GM21737 (cell line): ENCODE measurements at regions not wholly inside any gene's neighbourhood (a gene's known extent, or its start where the extent isn't known, plus 50 kb on each side); places are given as distances from the start of the nearest gene placed in this dataset.
"Not testable (repeated sequence)": the region's sequence is repeated elsewhere in the genome, so short reads cannot be mapped to it uniquely, and the experiment has no call there.

ENCODE experiments used
- ATAC-seq: cut with Tn5 transposase; IDR thresholded peaks from one replicate; pipeline ENCODE4 v1.9.1; 2021; ENCODE audit warnings: mild to moderate bottlenecking, moderate library complexity; ENCODE audit not compliant: unreplicated experiment

DNA sequence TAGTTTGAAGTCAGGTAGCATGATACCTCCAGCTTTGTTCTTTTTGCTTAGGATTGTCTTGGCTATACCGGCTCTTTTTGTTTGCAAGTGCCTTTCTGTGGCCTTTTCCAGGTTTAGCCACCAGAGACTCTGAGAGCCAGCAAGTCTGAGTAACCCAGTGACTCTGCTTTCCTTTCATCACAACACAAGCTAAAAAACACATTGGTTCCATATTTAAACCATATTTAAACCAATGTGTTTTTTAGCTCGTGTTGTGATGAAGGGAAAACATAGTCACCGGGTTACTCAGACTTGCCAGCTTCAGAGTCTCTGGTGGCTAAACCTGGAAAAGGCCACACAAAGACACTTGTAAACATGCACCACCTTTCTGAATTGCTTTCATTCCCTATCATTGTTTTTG lies 493.3 kb downstream of the NTRK2 start:
- ATAC-seq, result no peak

DNA sequence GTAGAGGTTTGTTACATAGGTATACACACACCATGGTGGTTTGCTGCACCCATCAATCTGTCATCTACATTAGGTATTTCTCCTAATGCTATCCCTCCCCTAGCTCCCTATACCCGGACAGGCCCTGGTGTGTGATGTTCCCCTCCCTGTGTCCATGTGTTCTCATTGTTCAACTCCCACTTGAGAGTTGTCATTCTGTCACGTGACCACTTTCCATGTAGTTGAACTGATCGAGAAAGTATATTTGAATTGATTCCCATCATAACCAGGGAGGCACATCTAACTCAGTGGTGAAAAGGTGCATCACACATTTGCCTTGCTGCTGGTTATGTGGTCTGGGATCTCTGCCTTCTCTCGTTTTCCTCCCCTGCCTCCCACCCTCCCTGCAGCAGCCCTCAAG lies 491.4 kb downstream of the NTRK2 start:
- not testable (repeated sequence) for ATAC-seq

DNA sequence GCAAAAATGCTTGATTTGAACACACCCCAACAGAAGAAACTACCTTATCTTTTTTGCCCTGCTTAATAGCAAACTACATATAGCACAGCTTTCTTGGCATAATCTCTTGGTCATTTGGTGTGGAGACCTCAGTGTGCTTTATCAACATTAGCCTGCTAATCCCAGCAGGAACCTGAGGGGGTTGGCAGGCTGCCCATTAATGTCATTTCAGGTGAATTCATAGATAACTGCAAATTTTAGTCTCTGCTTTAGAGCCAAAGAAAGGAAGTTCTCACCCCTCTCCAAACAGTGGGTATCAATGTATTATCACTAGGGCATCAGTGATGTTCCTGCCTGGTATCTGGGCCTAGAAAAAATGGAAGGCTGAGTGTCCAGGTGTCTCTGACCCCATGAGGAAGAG lies 489.0 kb downstream of the NTRK2 start:
- ATAC-seq, result no peak

DNA sequence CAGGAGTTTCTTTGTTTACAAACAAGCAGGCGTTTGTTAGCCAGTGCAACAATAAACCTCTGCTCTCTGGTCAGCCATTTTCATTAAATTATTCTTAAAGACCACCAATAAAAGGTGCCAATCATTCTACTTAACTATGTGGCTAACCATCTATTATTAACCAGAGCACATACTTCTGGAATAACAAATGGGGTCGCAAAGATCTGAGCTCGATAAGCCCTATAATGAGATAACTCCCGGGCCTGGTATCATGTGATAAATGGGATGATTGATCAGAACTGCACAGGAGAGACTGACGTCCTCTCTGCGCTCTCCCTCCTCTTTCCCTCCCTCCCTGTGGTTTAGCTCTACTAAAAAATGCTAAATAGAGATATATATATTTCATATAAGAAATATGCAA lies 488.2 kb downstream of the NTRK2 start:
- ATAC-seq, result no peak

DNA sequence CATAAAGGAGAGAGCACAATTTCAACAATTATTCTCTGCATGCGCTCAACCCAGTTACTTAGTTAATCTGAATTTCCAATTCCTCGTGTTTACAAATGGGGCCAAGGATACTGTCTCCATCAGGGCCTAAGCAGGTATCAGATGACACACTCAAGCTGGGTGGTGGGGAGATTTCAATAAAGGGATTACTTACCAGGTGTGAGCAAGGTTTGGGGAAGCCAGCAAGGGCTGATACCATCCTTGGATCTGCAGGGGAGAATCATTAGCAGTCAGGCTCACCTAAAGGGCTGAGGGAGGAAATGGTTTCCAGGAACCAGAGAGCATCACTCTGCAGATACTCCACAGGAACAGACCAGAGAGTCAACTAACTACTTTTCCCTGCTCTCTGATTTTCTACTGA lies 487.1 kb downstream of the NTRK2 start:
- ATAC-seq, result no peak

DNA sequence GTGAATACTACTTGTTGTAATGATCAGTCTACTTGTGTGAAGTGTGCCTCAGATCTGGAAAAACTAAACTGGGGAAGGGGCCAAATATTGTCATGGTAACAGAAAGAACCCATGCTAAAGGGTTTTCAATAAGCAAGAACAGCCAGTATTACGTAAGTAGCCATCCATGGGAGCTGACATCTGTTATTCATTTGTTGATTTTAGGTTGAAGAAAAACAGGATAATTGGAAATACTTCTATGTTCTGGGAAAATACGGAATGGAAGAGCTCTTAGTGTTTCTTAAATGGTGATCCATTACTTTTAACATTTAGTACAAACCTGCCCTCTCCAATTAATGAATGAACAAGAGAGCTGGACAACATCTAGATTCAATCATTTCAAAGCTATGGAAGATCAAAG lies 485.8 kb downstream of the NTRK2 start:
- ATAC-seq, result no peak

DNA sequence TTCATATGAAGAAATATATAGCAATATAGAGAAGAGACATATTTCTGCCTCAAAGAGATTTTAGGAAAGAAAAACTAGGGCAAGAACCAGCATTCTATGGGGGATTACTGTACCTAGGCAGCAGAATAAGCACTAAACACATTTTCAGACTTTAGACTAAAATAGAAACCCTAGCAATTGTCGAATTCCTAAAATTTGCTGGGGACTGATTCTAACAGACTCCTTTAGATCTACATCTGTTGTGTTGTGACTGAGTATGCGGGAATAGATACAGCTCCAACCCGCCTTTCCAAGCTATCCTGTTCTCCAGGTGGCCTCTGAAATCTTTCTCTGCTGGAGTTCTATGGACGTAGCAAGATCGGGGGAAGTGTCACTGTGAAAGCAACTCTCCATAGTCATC lies 482.2 kb downstream of the NTRK2 start:
- ATAC-seq, result no peak

DNA sequence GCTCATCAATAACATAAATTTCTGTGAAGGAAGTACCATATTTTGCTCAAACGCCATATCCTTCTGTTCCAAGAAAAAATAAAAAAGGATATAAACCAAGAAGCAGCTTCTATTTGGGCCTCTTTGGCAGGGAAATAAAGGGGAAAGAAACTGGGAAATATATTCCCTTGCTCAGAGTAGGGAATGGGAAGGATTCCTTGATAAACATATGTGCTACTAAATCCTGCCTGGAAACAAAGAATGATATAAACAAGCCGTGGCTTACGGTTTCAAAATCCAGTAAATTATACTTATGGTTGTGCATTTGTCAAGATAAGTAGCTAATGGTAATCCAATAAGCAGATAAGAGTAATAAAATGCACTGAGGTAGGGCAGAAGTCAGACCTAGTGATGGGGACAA lies 481.6 kb downstream of the NTRK2 start:
- no peak for ATAC-seq

DNA sequence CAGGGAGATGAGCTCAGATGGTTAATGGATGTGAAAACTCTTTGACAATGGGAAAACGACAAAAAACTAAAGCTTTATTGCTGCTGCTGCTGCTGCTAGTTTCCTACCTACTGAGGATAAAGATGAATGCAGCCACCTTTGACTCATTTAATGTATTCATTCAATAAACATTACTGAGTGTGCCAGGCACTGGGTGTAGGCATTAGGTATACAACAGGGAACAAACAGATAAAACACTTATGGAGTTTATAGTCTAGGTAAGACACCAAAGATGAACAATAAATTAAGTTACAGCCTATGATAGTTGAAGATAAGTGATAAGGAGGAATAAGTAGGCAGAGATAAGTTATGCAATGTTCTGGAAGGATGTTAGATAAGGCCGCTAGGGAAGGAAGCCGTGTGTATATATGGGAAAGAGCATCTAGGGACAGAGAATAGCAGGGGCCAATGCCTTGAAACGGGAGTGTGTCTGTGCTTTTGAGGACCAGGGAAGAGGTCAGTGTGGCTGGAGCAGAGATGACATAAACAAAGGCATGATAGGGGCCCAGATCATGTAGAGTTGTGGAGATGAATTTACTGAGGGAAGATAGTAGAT lies 477.6 kb downstream of the NTRK2 start:
- ATAC-seq, result no peak

DNA sequence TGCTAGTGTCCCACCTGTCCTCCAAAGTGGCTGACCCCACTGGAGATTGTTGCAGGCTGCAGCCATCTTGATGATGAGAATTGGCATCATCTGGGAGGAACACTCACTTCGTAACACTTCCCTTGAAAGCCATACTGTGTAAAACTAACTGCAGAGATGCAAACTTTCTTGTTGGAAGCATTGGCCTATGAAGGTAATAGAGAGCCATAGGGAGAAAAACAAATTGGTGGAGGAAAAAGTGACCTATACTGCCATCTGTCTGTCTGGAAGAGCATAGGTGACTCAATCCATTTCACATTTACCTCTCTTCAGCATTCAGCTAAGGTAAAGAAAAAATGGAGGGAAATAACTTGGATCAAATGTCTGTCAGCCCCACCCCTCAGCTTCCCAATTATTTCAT lies 473.4 kb downstream of the NTRK2 start:
- ATAC-seq, result no peak

DNA sequence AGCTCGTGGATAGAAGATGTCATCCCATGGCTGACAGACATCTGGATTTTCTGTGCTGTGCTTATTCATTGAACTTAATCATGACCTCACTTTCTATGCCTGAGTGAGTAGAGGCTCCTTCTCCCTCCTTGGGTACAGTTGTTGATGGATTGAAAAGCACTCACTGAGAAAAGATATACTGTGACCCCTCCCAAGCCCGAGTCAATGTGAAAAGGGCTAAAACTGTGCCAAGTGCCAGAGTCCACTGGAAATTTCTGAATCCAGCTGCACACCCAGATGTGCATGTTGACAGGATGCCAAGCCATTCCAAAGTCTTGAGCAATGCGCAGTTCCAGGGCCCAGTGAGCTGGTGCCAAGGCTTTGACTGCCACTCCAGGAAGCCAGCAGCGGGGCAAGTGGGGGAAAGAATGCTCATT lies 473.0 kb downstream of the NTRK2 start:
- ATAC-seq, result no peak

DNA sequence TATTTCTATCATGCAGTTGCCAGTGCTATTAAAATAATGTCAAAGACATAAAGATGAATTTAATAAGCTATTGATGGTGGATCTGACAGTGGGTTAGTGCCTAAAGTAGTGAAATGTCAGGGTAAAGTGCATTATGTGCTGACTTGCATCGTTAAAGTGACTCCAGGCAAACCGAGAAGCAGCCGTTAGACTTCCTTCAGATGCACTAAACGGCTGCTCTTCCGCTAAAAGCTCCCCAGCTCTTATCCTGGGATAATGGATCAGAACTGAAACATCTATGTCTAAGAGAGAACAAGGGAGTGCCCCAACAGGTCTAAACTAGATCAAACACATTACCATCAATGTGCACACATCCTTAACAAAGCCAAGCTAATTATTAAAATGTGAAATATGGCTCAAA lies 468.2 kb downstream of the NTRK2 start:
- no peak for ATAC-seq

DNA sequence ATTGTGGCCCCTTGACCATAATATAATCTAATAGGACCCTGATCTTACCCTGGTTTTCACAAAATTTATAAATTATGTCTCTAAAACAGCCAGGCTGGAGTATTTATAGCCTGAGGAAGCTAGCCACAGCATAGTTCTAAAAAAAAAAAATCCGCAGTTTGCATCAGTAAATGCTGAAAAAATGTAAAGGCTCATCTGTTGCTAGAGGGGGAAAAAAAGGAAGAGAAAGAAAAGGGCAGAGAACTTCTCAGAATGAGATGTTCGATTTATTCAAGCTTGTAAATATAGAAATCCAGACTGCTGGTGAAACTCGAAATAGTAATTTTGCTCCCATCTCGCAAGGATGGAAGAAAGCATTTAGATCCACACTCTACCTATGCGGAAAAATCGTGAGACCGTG lies 467.5 kb downstream of the NTRK2 start:
- no peak for ATAC-seq

DNA sequence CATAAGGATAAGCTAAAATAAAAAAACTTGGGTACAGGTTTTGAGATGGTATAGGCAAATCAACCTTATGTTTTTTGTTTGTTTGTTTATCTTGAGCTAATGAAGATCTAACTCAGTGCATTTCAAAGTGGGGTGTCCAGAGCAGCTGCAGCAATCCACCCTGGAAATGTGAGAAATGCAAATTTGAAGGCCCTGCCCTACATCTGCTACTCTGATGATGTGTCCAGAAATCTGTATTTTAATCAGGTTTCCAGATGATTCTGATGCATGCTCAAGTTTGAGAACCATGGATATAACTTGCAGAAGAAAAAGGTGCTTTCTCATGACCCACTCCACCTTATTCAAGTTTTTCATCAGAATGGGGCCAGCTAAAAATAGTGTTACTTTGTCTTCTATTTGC lies 467.0 kb downstream of the NTRK2 start:
- no peak for ATAC-seq

DNA sequence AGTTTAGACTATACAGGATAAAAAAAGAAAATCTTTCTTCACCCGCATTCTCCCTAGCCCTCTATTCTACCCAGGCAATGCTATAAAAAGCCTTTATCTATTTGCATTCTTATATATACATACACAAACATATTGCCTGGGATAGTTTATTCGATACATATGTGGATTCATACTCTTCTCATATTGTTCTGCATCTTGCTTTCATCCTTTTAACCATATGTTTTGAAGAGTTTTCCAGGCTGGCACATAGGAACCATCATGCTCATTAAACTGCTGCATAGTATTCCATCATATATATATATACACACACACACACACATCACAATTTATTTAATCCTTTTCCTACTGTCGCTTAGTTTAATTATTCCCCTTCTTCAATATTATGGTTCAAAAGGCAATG lies 461.2 kb downstream of the NTRK2 start:
- no peak for ATAC-seq

DNA sequence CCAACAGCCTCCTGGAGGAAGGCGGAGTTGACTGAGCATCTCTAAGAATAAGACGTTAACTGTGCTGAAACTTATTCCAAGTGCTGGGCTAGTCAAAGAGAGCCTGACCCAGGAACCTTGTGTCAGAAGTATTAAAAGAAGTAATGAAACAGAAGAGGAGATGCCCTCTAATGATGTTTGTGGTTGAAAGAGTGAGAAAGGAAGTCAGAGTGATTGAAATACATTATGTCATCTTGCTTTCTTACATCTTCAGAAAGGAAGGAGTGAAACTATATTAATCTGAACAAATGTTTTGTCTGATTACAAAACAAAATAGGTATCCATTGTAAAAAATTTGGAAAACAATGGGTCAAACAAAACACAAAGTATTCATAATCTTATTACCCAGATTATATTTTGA lies 460.7 kb downstream of the NTRK2 start:
- ATAC-seq, result no peak

DNA sequence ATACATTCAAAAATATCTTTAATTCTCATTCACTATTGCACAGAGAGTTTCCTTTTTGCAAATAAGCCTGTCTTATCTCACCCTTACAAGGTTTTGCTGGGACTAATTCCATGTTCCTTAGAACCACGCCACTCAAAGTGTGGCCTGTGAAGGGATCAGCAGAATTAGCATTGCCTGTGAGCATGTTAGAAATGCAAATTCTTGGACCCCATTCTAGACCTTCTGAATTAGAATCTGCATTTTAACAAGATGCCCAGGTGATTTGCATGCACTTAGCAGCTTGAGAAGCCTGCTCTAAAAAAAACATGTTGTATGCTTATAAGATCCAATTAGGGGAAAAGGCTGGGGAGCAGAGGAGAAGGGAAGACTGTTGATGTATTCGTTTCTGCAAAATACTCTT lies 460.0 kb downstream of the NTRK2 start:
- ATAC-seq, result no peak

DNA sequence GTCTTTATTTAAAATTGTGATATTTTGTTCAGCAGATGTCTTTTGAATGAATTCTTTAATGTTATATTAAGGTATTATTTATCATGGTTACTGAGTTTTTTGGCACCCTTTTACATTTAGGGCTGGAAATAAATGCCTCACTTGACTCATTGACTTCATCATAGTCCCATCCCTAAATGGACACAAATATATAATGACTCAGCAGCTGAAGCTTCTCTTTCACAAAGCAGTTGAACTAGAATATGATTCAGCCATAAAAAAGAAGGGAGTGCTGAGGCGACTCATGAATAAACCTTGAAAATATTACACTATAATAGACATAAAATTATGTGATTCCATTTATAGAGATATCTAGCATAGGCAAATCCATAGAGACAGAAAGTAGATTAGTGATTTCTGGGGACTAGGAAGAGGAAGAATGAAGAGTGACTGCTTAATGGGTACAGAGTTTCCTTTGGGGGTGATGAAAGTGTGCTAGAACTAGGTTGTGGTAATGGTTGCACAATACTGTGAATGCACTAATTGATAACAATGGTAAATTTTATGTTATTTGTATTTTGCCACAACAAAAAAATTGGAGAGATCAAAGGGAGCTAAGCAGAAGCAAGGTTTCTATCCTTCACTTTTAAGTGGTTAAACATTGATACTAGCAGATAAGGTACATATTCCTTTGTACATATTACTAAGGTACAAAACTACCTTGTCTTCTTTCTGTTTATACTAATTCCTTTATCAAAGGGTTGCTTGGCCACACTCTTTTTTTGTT lies 449.6 kb downstream of the NTRK2 start:
- no peak for ATAC-seq

DNA sequence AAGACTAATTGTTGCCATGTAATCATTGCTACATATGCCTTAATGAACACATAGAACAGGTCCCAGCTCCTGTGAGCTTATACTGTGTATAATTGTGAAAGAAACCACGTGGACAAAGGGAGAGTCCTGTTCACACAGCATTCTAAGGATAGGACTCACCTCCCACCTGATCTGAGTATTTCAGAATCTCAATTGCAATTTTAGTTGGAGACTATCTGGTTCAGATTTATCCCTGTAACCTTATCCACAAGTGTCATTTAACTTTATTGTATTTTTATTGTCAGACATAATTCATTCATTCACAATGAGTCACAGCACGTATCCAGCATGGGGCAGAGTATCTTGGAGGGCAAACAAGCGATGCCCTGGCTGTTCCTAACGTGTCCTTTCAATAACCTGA lies 448.3 kb downstream of the NTRK2 start:
- no peak for ATAC-seq

DNA sequence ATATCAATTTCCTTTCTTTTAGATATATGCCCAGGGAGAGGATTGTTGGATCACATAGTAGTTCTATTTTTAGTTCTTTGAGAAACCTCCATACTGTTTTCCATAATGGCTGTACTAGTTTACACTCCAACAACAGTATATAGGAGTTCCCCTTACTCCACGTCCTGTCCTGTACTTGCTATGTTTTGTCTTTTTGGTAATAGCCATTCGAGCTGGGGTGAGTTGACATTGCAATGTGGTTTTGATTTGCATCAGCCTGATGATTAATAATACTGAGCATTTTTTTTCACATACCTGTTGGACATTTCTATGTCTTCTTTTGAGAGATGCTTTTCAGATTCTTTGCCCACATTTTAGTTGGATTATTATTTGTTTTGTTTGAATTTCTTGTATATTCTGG lies 445.9 kb downstream of the NTRK2 start:
- no peak for ATAC-seq

DNA sequence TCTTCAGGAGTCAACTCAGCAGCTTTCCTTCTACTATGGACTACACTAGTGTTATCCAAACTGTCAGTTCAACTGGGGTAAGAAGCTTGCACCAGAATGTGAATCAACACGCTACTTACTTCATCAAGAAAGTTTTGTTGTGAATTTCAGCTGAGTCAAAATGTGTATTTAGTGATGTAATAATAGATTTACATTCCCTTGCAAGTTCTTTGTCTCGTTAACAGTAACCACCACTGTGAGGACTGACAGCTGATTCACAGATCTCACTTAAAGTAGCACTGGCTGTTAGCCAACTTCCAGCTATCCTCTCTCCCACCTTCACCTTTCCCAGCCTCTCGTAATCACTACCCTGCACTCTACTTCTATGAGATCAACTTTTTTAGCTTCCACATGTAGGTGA lies 445.3 kb downstream of the NTRK2 start:
- ATAC-seq, result no peak

DNA sequence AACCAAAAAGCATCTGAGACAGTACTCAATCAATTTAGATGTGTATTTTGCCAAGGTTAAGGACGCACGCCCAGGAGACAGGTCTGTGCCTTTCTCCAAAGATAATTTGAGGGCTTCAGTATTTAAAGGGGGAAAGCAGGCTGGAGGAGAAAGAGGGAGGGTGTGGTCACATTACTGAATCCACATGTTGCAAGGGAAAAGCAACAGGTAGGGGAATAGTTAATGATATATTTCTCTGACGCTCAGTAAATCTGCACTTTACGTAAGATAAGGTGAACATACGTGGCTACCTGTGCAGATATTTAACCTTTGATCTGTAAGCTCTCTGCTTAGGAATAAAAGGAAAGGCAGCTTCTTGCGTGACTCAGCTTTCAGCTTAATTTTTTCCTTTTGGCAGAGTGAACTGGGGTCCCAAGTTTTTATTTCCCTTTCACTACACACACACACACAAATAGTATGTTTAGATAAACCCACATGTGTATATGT lies 443.4 kb downstream of the NTRK2 start:
- ATAC-seq, result no peak

DNA sequence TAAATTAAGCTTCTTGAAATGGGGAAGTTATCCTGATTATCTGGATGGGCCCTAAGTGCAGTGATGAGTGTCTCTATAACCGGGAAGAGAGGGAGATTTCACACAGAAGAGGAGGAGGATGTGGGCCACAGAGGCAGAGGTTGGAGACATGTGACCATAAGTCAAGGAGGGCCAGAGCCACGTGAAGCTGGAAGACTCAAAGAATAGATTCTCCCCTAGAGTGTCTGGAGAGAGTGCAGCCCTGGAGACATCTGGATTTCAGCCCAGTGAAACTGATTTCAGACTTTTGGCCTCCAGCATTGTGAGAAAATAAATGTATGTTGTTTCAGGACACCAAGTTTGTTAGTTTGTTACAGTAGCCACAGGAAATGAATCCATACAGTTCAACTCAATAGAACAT lies 442.9 kb downstream of the NTRK2 start:
- no peak for ATAC-seq
